Fibroblast of lung (primary cell): ENCODE measurements at regions not wholly inside any gene's neighbourhood (a gene's known extent, or its start where the extent isn't known, plus 50 kb on each side); places are given as distances from the start of the nearest gene placed in this dataset.
"Not testable (repeated sequence)": the region's sequence is repeated elsewhere in the genome, so short reads cannot be mapped to it uniquely, and the experiment has no call there.

Experiments
- DNase-seq, 2 donors: peaks; one replicate each; pipeline versions ENCODE4 v3.0.0 to v3.0.0-alpha.2; 2010; ENCODE audit warnings: low read depth in 2 of 2
- H2AFZ ChIP-seq: 2 replicates; pipeline ENCODE4 v1.5.1; 2012; ENCODE audit warnings: low read length, control low read depth, inconsistent platforms
- H3K27ac ChIP-seq: 2 replicates; pipeline ENCODE4 v1.5.1; 2011; ENCODE audit warnings: low read length, control low read depth; ENCODE audit not compliant: insufficient read depth
- H3K27me3 ChIP-seq: 2 replicates; pipeline ENCODE4 v1.5.1; 2011; ENCODE audit warnings: mild to moderate bottlenecking, low read length; ENCODE audit not compliant: control insufficient read depth, insufficient read depth
- H3K36me3 ChIP-seq: 2 replicates; pipeline ENCODE4 v1.5.1; 2011; ENCODE audit warnings: low read length; ENCODE audit not compliant: control insufficient read depth, insufficient read depth
- H3K4me1 ChIP-seq: 2 replicates; pipeline ENCODE4 v1.5.1; 2011; ENCODE audit warnings: low read length; ENCODE audit not compliant: control insufficient read depth, insufficient read depth; ENCODE audit errors: extremely low read depth
- H3K4me2 ChIP-seq: 2 replicates; pipeline ENCODE4 v1.5.1; 2011; ENCODE audit warnings: low read length, control low read depth; ENCODE audit not compliant: insufficient read depth; ENCODE audit errors: extremely low read depth
- H3K4me3 ChIP-seq, 4 experiments: fragments of 200-600 bp in 1 of 4; sonication (generic) in 1 of 4; replicated peaks in 1 of 4; 2 replicates each; pipeline ENCODE4 v1.5.1; 2011 to 2016; ENCODE audit warnings: low read length in 4 of 4, low read depth in 3 of 4, mild to moderate bottlenecking in 3 of 4, control low read depth in 2 of 4, inconsistent platforms in 1 of 4, mixed read lengths in 1 of 4; ENCODE audit not compliant: insufficient read depth in 1 of 4; ENCODE audit errors: control extremely low read depth in 1 of 4
- H3K79me2 ChIP-seq: 2 replicates; pipeline ENCODE4 v1.5.1; 2012; ENCODE audit warnings: mild to moderate bottlenecking, low read length, inconsistent platforms; ENCODE audit not compliant: control insufficient read depth, insufficient read depth
- H3K9ac ChIP-seq: 2 replicates; pipeline ENCODE4 v1.5.1; 2011; ENCODE audit warnings: mild to moderate bottlenecking, low read length, control low read depth; ENCODE audit not compliant: insufficient read depth
- H3K9me3 ChIP-seq: 2 replicates; pipeline ENCODE4 v1.5.1; 2012; ENCODE audit warnings: low read depth, low read length; ENCODE audit not compliant: control insufficient read depth, insufficient read depth
- H4K20me1 ChIP-seq: 2 replicates; pipeline ENCODE4 v1.5.1; 2011; ENCODE audit warnings: low read length; ENCODE audit not compliant: control insufficient read depth, insufficient read depth; ENCODE audit errors: extremely low read depth
- EZH2 ChIP-seq: IDR thresholded peaks from 2 replicates; pipeline ENCODE4 v1.5.1; 2012; ENCODE audit warnings: low read length, control low read depth, mild to moderate bottlenecking; ENCODE audit errors: missing control alignments
- TF ChIP-seq, protein P1 (sequence below), 2 donors: IDR thresholded peaks in 1 of 2; conservative IDR thresholded peaks in 1 of 2; 1 replicate in 1 of 2; 2 replicates in 1 of 2; pipeline ENCODE4 v1.5.1; 2011 to 2012; ENCODE audit warnings: low read length in 2 of 2, control low read depth in 1 of 2, inconsistent platforms in 1 of 2, low read depth in 1 of 2, mild to moderate bottlenecking in 1 of 2

DNA sequence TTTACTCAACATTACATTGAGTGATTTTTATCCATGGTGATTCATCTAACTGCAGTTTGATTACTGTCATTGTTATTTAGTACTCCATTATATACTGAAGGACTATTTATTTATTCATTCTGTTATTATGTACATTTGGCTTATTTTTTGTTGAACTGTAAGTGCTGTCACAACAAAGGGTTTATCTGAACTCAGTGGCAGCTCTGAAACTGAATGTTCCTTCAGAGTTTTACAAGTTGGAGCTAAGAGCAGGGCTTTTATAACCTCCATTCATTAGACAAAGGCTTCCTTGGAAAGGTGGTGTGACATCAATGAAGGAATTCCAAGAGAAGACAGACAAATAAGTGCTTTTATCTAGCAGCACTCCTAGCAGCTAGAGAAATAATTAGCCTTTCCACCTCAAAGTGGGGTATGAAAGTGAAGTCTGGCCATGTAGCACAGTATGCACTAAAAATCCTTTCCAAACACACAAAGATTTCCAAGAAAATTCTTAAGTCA is 83.3 kb upstream of the GORAB start:
- H3K4me1 ChIP-seq = peaks cover 6% of the 10 kb centered on the region
- no peaks in the 10 kb centered on the region for H4K20me1 ChIP-seq
- no peak for TF ChIP-seq EZH2
- TF ChIP-seq, protein P1, sequence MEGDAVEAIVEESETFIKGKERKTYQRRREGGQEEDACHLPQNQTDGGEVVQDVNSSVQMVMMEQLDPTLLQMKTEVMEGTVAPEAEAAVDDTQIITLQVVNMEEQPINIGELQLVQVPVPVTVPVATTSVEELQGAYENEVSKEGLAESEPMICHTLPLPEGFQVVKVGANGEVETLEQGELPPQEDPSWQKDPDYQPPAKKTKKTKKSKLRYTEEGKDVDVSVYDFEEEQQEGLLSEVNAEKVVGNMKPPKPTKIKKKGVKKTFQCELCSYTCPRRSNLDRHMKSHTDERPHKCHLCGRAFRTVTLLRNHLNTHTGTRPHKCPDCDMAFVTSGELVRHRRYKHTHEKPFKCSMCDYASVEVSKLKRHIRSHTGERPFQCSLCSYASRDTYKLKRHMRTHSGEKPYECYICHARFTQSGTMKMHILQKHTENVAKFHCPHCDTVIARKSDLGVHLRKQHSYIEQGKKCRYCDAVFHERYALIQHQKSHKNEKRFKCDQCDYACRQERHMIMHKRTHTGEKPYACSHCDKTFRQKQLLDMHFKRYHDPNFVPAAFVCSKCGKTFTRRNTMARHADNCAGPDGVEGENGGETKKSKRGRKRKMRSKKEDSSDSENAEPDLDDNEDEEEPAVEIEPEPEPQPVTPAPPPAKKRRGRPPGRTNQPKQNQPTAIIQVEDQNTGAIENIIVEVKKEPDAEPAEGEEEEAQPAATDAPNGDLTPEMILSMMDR (conservative IDR thresholded peaks at IDR 0.05 in 1 of 2, IDR thresholded peaks at IDR 0.05 in 1 of 2; ENCODE audit: low read depth in 1 of 2, low read length in 2 of 2) = no peak
- no peak overlapping the region for H3K4me3 ChIP-seq
- no peaks in the 10 kb centered on the region for H3K9me3 ChIP-seq
- no peak overlapping the region for H2AFZ ChIP-seq
- no peak for DNase-seq
- H3K27me3 ChIP-seq = no peaks in the 10 kb centered on the region
- no peaks in the 10 kb centered on the region for H3K36me3 ChIP-seq
- H3K9ac ChIP-seq = no peak overlapping the region
- H3K79me2 ChIP-seq = no peaks in the 10 kb centered on the region
- H3K27ac ChIP-seq = no peak overlapping the region
- H3K4me2 ChIP-seq = no peak overlapping the region

DNA sequence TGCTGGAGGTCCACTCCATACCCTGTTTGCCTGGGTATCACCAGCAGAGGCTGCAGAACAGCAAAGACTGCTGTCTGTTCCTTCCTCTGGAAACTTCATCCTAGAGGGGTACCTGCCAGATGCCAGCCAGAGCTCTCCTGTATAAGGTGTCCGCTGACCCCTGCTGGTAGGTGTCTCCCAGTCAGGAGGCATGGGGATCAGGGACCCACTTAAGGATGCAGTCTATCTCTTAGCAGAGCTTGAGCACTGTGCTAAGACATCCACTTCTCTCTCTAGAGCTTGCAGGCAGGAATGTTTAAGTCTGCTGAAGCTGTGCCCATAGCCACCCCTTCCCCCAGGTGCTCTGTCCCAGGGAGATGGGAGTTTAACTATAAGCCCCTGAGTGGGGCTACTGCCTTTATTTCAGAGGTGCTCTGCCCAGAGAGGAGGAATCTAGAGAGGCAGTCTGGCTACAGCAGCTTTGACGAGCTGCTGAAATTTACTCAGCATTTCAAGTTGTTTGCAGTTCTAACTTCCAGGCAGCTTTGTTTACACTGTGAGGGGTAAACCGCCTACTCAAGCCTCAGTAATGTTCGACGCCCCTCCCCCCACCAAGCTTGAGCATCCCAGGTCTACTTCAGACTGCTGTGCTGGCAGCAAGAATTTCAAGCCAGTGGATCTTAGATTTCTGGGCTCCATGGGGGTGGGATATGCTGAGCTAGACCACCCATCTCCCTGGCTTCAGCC is 74.5 kb upstream of the GORAB start:
- H3K27ac ChIP-seq, H3K4me2 ChIP-seq, H2AFZ ChIP-seq, H3K9ac ChIP-seq, H3K9me3 ChIP-seq, H4K20me1 ChIP-seq, H3K4me3 ChIP-seq, H3K27me3 ChIP-seq, H3K4me1 ChIP-seq, H3K36me3 ChIP-seq, H3K79me2 ChIP-seq: not testable (repeated sequence)
- peak; percentile 10 for DNase-seq

DNA sequence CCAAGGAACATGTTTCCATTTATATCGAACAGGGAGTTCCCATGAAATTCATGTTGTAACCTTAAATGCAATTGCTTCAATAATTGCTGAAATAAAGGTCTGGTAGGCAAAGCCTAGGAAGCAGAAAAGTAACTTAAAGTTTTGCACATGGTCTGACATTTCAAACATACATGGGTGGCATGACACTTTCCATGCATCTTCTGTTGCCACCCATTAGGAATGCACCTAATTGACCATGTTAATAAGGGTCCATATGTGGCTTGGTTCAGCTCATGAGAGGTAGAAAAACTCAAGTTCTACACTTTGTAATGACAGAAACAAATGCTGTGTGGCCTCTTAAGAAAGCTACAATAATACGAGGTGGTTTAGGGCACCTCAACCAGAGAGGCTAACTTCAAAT is 72.0 kb upstream of the GORAB start:
- no peak overlapping the region for H2AFZ ChIP-seq
- DNase-seq = no peak
- no peaks in the 10 kb centered on the region for H3K9me3 ChIP-seq
- no peaks in the 10 kb centered on the region for H4K20me1 ChIP-seq
- H3K4me1 ChIP-seq = peaks cover 3% of the 10 kb centered on the region
- TF ChIP-seq EZH2 = no peak
- TF ChIP-seq, protein P1 (conservative IDR thresholded peaks at IDR 0.05 in 1 of 2, IDR thresholded peaks at IDR 0.05 in 1 of 2; ENCODE audit: low read depth in 1 of 2, low read length in 2 of 2) = no peak
- H3K79me2 ChIP-seq = no peaks in the 10 kb centered on the region
- no peaks in the 10 kb centered on the region for H3K27me3 ChIP-seq
- no peak overlapping the region for H3K27ac ChIP-seq
- no peak overlapping the region for H3K9ac ChIP-seq
- H3K36me3 ChIP-seq = no peaks in the 10 kb centered on the region
- H3K4me3 ChIP-seq = no peak overlapping the region
- no peak overlapping the region for H3K4me2 ChIP-seq
